Fibroblast of gingiva (primary cell): ENCODE measurements at regions not wholly inside any gene's neighbourhood (a gene's known extent, or its start where the extent isn't known, plus 50 kb on each side); places are given as distances from the start of the nearest gene placed in this dataset.
"Not testable (repeated sequence)": the region's sequence is repeated elsewhere in the genome, so short reads cannot be mapped to it uniquely, and the experiment has no call there.

Experiments used
- DNase-seq: peaks from one replicate; pipeline ENCODE4 v3.0.0-alpha.2; 2011; ENCODE audit warnings: low read depth

GRCh38 chr1:185400052-185400451, 83.0 kb upstream of the IVNS1ABP start:
- peak; percentile 39 for DNase-seq

GRCh38 chr1:185398599-185398998, 81.6 kb upstream of the IVNS1ABP start:
- DNase-seq = no peak

- DNase-seq = no peak
Observed at GRCh38 chr1:185398022-185398421, 81.0 kb upstream of the IVNS1ABP start.

- DNase-seq = no peak
Observed at GRCh38 chr1:185397183-185397582, 80.1 kb upstream of the IVNS1ABP start.

- DNase-seq = no peak
Observed at GRCh38 chr1:185396126-185396525, 79.1 kb upstream of the IVNS1ABP start.

GRCh38 chr1:185393815-185394214, 76.8 kb upstream of the IVNS1ABP start:
- DNase-seq = no peak

GRCh38 chr1:185393205-185393604, 76.2 kb upstream of the IVNS1ABP start:
- DNase-seq = no peak

GRCh38 chr1:185388815-185389214, 71.8 kb upstream of the IVNS1ABP start:
- no peak for DNase-seq

- DNase-seq = no peak
Observed at GRCh38 chr1:185388346-185388745, 71.3 kb upstream of the IVNS1ABP start.

- no peak for DNase-seq
Observed at GRCh38 chr1:185385991-185386390, 68.9 kb upstream of the IVNS1ABP start.

GRCh38 chr1:185383805-185384204, 66.8 kb upstream of the IVNS1ABP start:
- DNase-seq = not testable (repeated sequence)

- DNase-seq = no peak
Observed at GRCh38 chr1:185377831-185378230, 60.8 kb upstream of the IVNS1ABP start.

- DNase-seq = peak; percentile 30
Observed at GRCh38 chr1:185376840-185377635, 60.0 kb upstream of the IVNS1ABP start.

GRCh38 chr1:185376288-185376687, 59.2 kb upstream of the IVNS1ABP start:
- no peak for DNase-seq

- no peak for DNase-seq
Observed at GRCh38 chr1:185375583-185375982, 58.5 kb upstream of the IVNS1ABP start.

GRCh38 chr1:185373813-185374529, 56.9 kb upstream of the IVNS1ABP start:
- peak; percentile 10 for DNase-seq

- DNase-seq = peak; percentile 46
Observed at GRCh38 chr1:185369786-185370185, 52.7 kb upstream of the IVNS1ABP start.

- no peak for DNase-seq
Observed at GRCh38 chr1:185368913-185369491, 52.0 kb upstream of the IVNS1ABP start.

- peak; percentile 28 for DNase-seq
Observed at GRCh38 chr1:185368313-185368855, 51.3 kb upstream of the IVNS1ABP start.

GRCh38 chr1:185367218-185367617, 50.2 kb upstream of the IVNS1ABP start:
- no peak for DNase-seq
